ENCODE measurements at regions not wholly inside any gene's neighbourhood (a gene's known extent, or its start where the extent isn't known, plus 50 kb on each side); places are given as distances from the start of the nearest gene placed in this dataset.

GRCh38 chr18:78903436-78904178, 76.0 kb upstream of the SALL3 start:
- no peaks in the 10 kb centered on the region for H3K9me3 ChIP-seq
- intact Hi-C loops (cut with DNase I): no loop called here
- H3K36me3 ChIP-seq: no peaks in the 10 kb centered on the region
- no peak overlapping the region for H3K27ac ChIP-seq
- no peaks in the 10 kb centered on the region for H3K27me3 ChIP-seq
- no peak overlapping the region for H3K4me3 ChIP-seq
- TF ChIP-seq CTCF (IDR thresholded peaks at IDR 0.05) (no peak), POLR2AphosphoS5 (IDR thresholded peaks at IDR 0.05; ENCODE audit: insufficient read depth in 1 of 2, low read depth in 1 of 2) (no peak), POLR2A (IDR thresholded peaks at IDR 0.05) (no peak)
- peak; percentile 60 to 61 for DNase-seq (ENCODE audit: extremely low spot score in 2 of 2)
- no peaks in the 10 kb centered on the region for H3K4me1 ChIP-seq

DNA sequence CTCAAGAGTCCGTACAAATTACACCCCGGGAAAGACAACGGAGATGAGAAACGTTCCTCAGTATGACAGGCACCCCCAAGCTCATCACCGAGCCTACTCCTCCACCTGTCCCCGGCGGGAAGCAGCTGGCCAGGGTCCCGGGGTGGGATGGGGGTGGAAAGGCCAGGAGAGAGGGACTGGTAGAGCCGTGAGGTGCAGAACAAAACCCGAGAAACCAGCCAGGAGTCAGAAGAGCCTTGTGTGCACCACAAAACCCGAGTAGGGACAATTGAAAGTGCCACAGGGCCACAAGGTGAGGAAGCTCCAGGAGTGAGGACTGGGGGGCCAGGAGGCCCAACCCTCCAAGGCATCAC, 75.5 kb upstream of the SALL3 start:
- H3K36me3 ChIP-seq: no peaks in the 10 kb centered on the region
- no peak overlapping the region for H3K27ac ChIP-seq
- no peaks in the 10 kb centered on the region for H3K4me1 ChIP-seq
- H3K9me3 ChIP-seq: no peaks in the 10 kb centered on the region
- H3K4me3 ChIP-seq: no peak overlapping the region
- TF ChIP-seq POLR2AphosphoS5 (IDR thresholded peaks at IDR 0.05; ENCODE audit: insufficient read depth in 1 of 2, low read depth in 1 of 2): no peak
- no peak for TF ChIP-seq POLR2A (IDR thresholded peaks at IDR 0.05)
- TF ChIP-seq CTCF (IDR thresholded peaks at IDR 0.05): no peak
- intact Hi-C loops (cut with DNase I): no loop called here
- peak in 1 of 2 donors; percentile 85 for DNase-seq (ENCODE audit: extremely low spot score in 2 of 2)
- H3K27me3 ChIP-seq: no peaks in the 10 kb centered on the region

GRCh38 chr18:78905334-78905733, 74.3 kb upstream of the SALL3 start:
- intact Hi-C loops (cut with DNase I): no loop called here
- no peaks in the 10 kb centered on the region for H3K4me1 ChIP-seq
- H3K9me3 ChIP-seq: no peaks in the 10 kb centered on the region
- H3K27ac ChIP-seq: no peak overlapping the region
- no peak overlapping the region for H3K4me3 ChIP-seq
- peak in 1 of 2 donors; percentile 44 for DNase-seq (ENCODE audit: extremely low spot score in 2 of 2)
- no peaks in the 10 kb centered on the region for H3K27me3 ChIP-seq
- no peak for TF ChIP-seq POLR2A (IDR thresholded peaks at IDR 0.05)
- TF ChIP-seq CTCF (IDR thresholded peaks at IDR 0.05): no peak
- no peak for TF ChIP-seq POLR2AphosphoS5 (IDR thresholded peaks at IDR 0.05; ENCODE audit: insufficient read depth in 1 of 2, low read depth in 1 of 2)
- H3K36me3 ChIP-seq: no peaks in the 10 kb centered on the region

DNA sequence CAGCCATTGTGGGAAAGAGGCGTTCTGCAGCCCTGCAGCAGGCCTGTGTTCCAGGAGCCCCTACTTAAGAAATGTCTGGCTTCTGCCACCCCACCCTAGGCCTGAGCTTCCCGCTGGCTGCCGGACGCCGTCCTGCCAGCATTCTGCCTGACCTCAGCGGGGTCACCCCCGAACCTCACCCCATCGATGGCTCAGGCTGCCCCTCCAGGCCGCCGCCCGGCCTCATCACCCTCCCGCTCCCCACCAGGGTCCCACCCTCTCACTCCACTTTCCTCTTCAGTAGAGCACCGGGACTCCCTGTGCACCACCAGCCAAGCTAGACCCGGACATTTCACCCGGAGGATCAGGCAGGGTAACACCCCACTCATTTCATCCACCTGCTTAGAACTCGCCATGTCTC, 73.6 kb upstream of the SALL3 start:
- Histone ChIP-seq H3K27ac (no peak overlapping the region), H3K36me3 (no peaks in the 10 kb centered on the region), H3K27me3 (no peaks in the 10 kb centered on the region), H3K4me3 (no peak overlapping the region), H3K4me1 (no peaks in the 10 kb centered on the region), H3K9me3 (no peaks in the 10 kb centered on the region)
- TF ChIP-seq POLR2AphosphoS5 (IDR thresholded peaks at IDR 0.05; ENCODE audit: insufficient read depth in 1 of 2, low read depth in 1 of 2) (no peak), POLR2A (IDR thresholded peaks at IDR 0.05) (no peak), CTCF (IDR thresholded peaks at IDR 0.05) (no peak)
- intact Hi-C loops (cut with DNase I): no loop called here
- peak; percentile 54 to 81 for DNase-seq (ENCODE audit: extremely low spot score in 2 of 2)

DNA sequence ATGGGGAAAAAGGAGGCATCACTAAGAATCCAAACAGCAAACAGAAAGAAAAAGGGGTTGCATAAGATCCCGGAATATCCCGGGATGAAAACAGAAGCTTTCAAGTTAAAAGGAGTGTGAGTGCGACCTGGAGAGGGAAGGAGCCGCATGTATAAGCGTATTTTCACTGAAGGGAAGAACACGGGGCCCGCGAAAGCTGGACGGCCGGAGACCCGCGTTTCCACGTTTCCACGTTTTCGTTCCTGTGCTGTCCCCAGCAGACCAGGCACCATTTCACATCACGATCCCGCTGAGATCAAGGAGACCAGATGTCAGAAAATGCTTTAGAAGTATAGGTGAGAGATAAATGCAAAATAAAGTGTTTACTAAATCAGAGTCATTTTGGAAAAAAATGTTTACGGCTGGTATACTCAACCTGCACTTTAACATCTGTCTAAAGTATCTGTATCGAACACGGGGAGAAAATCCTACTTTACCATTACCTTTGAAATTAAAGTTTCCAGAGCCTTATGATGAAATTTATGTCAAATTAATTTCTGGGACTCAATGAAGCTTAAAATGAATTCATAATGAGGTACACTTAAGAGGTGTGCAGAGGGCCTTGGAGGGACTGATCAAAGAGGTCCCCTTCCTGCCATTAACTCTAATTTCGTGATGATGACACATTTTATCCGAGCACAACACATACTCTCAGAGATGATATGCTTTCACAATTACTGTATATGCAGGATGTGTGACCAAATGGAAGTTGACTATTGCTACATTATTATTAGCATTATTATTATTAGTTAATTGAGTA, 71.0 kb upstream of the SALL3 start:
- Histone ChIP-seq H3K27ac (no peak overlapping the region), H3K4me1 (no peaks in the 10 kb centered on the region), H3K27me3 (no peaks in the 10 kb centered on the region), H3K36me3 (no peaks in the 10 kb centered on the region), H3K4me3 (no peak overlapping the region), H3K9me3 (no peaks in the 10 kb centered on the region)
- no peak for DNase-seq (ENCODE audit: extremely low spot score in 2 of 2)
- intact Hi-C loops (cut with DNase I): no loop called here
- TF ChIP-seq CTCF (IDR thresholded peaks at IDR 0.05) (no peak), POLR2AphosphoS5 (IDR thresholded peaks at IDR 0.05; ENCODE audit: insufficient read depth in 1 of 2, low read depth in 1 of 2) (no peak), POLR2A (IDR thresholded peaks at IDR 0.05) (no peak)

Data from vagina (tissue), 2 donors.